8988T (cell line): ENCODE measurements at regions not wholly inside any gene's neighbourhood (a gene's known extent, or its start where the extent isn't known, plus 50 kb on each side); places are given as distances from the start of the nearest gene placed in this dataset.

ENCODE experiments used
- DNase-seq: peaks from one replicate; pipeline ENCODE4 v3.0.0; 2011

GRCh38 chr14:61894452-61895077, 132.3 kb downstream of the SNAPC1 start:
- peak; percentile 41 for DNase-seq

- no peak for DNase-seq
Observed at GRCh38 chr14:61897300-61897699, 135.1 kb downstream of the SNAPC1 start.

DNA sequence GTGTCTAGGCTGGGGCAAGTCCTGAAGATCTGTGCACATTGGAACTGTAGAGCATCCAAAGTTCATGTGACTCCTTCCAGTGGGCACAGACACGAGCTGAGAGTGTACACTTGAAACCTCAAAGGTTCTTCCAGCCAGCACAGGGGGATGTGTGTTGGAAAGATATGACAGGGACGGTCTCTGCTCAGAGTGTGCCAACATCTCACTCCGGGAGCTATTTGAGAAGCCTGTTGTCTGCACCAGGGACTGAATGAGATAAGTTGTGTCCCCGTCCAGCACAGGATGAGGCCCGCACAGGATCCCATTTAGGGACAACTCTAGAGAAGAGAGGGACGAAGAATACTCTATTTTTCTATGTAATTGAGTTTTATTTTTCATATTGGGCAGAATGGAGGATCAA, 136.3 kb downstream of the SNAPC1 start:
- no peak for DNase-seq

GRCh38 chr14:61899497-61899896, 137.3 kb downstream of the SNAPC1 start:
- DNase-seq: no peak

DNA sequence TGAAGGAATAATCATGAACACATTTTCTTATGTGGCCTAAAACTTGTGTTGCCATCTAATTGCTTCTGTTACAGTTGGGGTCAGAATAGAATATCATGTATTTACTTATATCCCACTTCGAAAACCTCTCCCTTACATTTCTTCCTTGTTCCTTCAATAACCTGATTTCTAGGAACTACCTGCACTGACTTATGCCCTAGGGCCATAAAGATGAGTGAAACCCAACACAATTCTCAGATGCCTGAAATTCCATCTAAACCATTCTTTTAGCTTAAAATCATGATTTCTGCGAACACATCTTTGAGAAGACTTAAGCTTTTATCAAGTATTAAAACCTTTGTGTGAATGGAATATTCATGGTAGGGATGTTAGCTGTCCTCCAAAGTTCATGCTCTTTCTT, 142.7 kb downstream of the SNAPC1 start:
- DNase-seq: no peak

DNA sequence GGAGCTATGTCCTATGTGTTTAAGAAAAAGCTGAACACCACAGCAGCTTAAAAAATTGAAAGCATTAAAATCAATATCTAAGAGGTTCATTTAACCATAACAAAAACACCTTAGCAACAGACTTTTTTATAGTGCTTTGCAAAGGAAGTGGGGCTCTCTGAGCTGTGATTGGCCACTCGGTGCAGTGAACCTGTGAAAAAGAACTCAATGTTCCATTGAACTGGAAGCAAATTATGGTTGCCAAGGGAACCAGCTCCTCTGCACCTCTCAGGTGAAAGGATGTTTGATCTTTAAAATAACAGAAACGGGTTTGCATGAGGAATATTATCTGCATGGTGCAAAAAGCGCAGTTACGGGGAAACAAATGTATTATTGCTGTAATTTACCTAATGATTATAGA, 149.4 kb downstream of the SNAPC1 start:
- no peak for DNase-seq

DNA sequence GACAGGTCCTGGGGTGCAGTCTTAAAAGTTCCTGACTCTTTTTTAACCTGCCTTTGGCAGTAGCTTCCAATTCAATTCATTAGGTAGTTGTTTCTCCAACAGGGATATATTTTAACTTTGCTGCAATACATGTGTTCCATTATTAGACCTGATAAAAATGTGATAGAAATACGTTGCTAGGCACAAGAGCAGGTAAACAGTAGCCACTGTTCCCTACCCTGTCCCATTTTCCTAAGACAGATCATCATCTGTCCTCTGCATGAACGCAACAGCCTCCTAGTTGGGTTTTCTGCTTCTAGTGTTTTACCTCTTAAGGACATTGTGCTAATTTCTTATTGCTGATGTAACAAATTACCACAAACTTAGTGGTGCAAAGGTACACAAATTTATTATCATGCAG, 156.8 kb downstream of the SNAPC1 start:
- no peak for DNase-seq

- no peak for DNase-seq
Observed at GRCh38 chr14:61923348-61923747, 161.1 kb downstream of the SNAPC1 start.

- DNase-seq: no peak
Observed at GRCh38 chr14:61925043-61925442, 162.8 kb downstream of the SNAPC1 start.

DNA sequence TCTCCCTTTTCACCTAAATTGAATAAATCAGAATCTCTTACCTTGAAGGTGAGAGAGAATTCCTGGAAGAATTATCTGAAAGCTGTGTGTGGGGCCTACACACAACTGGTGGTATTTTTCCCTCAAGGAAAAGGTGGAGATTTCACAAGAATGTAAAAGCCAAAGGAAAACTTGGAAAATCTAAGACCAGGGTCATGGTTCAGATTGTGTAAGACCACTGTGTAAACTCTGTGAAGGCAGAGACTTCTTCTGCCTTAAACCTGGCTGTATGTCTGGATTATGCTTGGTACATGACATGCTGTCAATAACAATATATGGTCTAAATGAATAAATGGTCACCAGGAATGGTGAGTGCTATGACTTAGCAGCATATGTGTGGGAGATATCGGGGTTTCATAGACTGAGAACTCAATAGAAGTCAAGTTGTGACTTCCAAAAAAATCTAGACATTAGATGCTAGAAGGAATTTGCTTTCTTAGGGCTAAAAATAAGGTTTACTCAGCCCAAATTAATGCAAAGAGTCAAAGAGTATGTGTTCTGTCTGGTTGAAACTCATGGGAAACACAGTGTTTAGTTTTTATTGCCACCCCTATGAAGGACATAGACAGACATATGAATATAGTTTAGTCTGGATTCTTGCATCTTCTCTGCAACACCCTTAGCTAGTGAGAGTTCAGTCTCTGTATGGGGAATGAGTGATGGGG, 163.7 kb downstream of the SNAPC1 start:
- DNase-seq: no peak

- no peak for DNase-seq
Observed at GRCh38 chr14:61927060-61927459, 164.8 kb downstream of the SNAPC1 start.

DNA sequence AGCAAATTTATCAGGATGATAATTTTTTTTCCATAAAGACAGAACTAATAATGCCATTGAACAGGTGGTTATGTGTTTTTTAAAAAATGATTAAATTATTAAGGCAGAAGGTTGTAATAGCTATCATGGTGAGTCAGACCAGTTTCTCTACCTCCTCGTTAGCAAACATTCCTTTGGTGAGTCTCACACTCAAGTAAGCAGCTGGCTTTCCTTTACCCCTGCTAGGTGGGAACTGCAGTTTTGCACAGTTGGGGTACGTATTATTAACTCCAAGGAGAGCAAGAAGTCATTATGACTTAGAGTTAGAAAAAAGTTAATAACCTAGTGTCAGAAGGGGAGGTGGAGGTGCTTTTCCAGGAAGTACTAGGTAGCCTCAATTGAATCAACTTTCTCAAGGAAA, 165.3 kb downstream of the SNAPC1 start:
- DNase-seq: no peak

DNA sequence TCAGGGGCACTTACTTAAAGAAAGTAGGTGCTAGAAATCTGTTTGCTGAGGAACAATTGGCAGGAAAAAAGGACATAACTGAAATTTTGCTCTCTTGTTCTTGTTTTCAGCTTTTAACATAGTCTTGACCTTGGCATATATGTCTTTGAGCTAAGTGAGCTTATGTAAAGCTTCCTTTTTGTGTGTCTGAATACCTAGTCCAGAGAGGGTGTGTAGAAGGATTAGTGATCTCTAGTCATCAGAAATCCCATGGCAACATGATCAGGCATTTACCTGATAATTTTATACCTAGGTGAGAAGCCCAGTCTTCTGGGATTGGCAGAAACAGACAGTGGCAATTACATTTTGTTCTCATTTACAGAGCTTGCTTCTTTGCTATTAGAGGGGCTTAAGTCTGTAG, 166.1 kb downstream of the SNAPC1 start:
- no peak for DNase-seq

GRCh38 chr14:61928701-61929100, 166.5 kb downstream of the SNAPC1 start:
- DNase-seq: no peak

GRCh38 chr14:61929651-61930050, 167.4 kb downstream of the SNAPC1 start:
- no peak for DNase-seq

DNA sequence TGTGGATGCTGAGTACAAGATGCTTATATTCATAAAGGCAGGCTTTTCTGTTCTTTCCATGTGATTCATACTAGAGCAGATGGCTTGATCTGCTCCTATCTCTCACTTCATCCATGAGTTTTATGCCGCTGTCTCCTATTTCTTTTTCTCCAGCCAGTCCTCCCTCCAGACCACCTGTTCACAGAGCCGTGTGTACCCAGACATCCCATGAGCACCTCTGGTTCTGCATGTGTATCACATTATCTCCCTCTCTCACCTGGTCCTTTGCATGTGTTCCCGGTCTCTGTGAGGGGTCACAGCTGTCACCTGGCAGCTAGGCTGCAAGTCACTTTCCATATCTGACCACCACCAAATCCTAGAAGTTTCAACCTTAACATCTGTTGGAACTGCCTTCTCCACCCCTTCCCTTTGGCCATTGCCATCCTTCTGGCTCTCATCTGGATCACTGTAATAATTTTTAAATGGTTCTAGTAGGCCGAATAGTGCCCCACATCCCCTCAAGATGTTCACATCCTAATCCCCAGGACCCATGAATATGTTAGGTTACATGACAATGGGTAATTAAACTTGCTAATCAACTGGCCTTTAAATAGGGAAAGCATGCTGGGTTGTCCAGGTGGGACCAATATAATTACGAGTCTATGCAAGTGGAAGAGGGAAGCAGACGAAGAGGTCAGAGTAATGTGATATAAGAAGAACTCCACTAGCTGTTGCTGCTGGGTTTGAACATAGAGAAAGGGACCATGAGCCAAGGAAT, 168.1 kb downstream of the SNAPC1 start:
- DNase-seq: no peak

GRCh38 chr14:61932974-61933373, 170.8 kb downstream of the SNAPC1 start:
- DNase-seq: no peak

- no peak for DNase-seq
Observed at GRCh38 chr14:61934385-61934784, 172.2 kb downstream of the SNAPC1 start.

- DNase-seq: no peak
Observed at GRCh38 chr14:61939776-61940175, 177.6 kb downstream of the SNAPC1 start.

DNA sequence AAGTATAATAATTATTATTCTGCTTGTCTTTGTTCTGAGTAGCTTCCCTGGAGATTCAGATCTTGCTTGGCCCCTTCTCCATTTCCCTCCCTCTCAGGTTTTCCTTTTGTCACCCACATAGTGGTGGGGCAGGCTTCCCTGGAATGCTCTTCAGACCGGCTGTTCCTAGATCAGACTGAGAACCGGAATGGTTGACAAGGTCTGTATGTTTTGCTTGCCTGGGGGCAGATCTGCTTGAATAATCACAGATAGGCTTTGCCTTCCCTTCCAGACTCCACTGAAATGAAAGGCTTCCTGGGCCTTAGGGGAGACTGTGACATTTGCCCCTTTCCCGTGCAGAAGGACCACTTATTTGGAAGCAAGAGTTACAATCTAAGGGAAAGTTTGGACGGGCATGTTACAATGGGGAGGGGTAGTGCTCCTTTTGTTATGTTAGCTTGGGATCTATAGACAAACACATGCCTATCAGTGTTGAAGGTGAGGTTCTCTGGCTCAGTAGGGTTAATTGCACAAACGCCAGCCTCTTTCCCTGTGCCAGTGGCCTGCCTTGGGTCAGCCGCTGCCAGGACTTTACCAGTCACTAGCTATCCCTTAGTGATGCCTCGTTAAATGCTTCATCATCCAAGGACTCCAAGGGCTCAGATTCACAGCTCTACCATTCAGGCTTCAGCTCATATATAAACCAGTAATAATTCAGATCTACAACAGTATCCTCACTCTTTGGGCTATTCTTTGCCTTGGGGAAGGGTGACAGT, 178.6 kb downstream of the SNAPC1 start:
- no peak for DNase-seq

GRCh38 chr14:61941421-61942150, 179.4 kb downstream of the SNAPC1 start:
- no peak for DNase-seq

GRCh38 chr14:61948376-61948775, 186.2 kb downstream of the SNAPC1 start:
- DNase-seq: no peak

DNA sequence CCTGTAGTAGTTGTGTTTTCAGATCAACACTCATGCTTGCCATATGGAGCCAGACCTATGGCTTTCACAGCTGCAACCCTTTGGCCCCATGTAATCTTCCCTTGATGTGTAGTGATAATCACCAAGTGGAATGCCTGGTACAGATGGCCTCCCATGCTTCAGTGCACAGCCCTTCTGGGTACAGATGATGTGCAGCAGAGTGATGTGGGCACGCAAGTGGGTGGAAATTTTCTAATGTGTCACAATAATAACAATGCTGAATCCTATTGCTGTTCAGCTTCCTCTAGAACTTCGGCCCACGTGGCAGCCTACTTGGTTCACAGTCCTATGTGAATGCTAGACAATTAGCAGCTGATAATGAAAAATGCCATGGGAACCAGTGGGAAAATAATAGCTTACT, 188.1 kb downstream of the SNAPC1 start:
- DNase-seq: no peak
